ENCODE measurements at regions not wholly inside any gene's neighbourhood (a gene's known extent, or its start where the extent isn't known, plus 50 kb on each side); places are given as distances from the start of the nearest gene placed in this dataset.

- H4K20me1 ChIP-seq (ENCODE audit: low read depth, low read length), result no peaks in the 10 kb centered on the region
- no peak overlapping the region for H3K27ac ChIP-seq (ENCODE audit: low read depth, low read length)
- TF ChIP-seq CTCF (IDR thresholded peaks at IDR 0.05; ENCODE audit: insufficient read depth, low read length, poor library complexity, severe bottlenecking) (no peak), EZH2phosphoT487 (conservative IDR thresholded peaks at IDR 0.05; ENCODE audit: low read length) (no peak)
- H3K4me2 ChIP-seq (ENCODE audit: low read depth, low read length, poor library complexity, severe bottlenecking), result no peak overlapping the region
- no peaks in the 10 kb centered on the region for H3K27me3 ChIP-seq (ENCODE audit: low read length)
- H3K79me2 ChIP-seq (ENCODE audit: insufficient read depth, low read length), result no peaks in the 10 kb centered on the region
- no peak overlapping the region for H2AFZ ChIP-seq (ENCODE audit: low read depth, low read length, severe bottlenecking)
- no peaks in the 10 kb centered on the region for H3K36me3 ChIP-seq (ENCODE audit: low read length)
- no peak overlapping the region for H3K9ac ChIP-seq (ENCODE audit: low read length)
- no peak overlapping the region for H3K4me3 ChIP-seq (ENCODE audit: insufficient read depth, low read length, poor library complexity, severe bottlenecking)
- no peaks in the 10 kb centered on the region for H3F3A ChIP-seq (ENCODE audit: insufficient read depth)
- no peaks in the 10 kb centered on the region for H3K9me3 ChIP-seq (ENCODE audit: insufficient read depth, low read length)
- H3K9me2 ChIP-seq (replicated peaks; ENCODE audit: insufficient read depth, low read length), result no peaks in the 10 kb centered on the region
Measured at GRCh38 chr12:24424889-24425600, 475.6 kb upstream of the SOX5 start.

- no peaks in the 10 kb centered on the region for H3K36me3 ChIP-seq (ENCODE audit: low read length)
- TF ChIP-seq CTCF (IDR thresholded peaks at IDR 0.05; ENCODE audit: insufficient read depth, low read length, poor library complexity, severe bottlenecking) (no peak), EZH2phosphoT487 (conservative IDR thresholded peaks at IDR 0.05; ENCODE audit: low read length) (no peak)
- H3K9me3 ChIP-seq (ENCODE audit: insufficient read depth, low read length), result no peaks in the 10 kb centered on the region
- H2AFZ ChIP-seq (ENCODE audit: low read depth, low read length, severe bottlenecking), result no peak overlapping the region
- H3K27ac ChIP-seq (ENCODE audit: low read depth, low read length), result no peak overlapping the region
- no peak overlapping the region for H3K4me2 ChIP-seq (ENCODE audit: low read depth, low read length, poor library complexity, severe bottlenecking)
- H3K9ac ChIP-seq (ENCODE audit: low read length), result no peak overlapping the region
- H3K9me2 ChIP-seq (replicated peaks; ENCODE audit: insufficient read depth, low read length), result no peaks in the 10 kb centered on the region
- H3F3A ChIP-seq (ENCODE audit: insufficient read depth), result no peaks in the 10 kb centered on the region
- no peaks in the 10 kb centered on the region for H3K79me2 ChIP-seq (ENCODE audit: insufficient read depth, low read length)
- no peak overlapping the region for H3K4me3 ChIP-seq (ENCODE audit: insufficient read depth, low read length, poor library complexity, severe bottlenecking)
- no peaks in the 10 kb centered on the region for H3K27me3 ChIP-seq (ENCODE audit: low read length)
- H4K20me1 ChIP-seq (ENCODE audit: low read depth, low read length), result no peaks in the 10 kb centered on the region
Measured at GRCh38 chr12:24424376-24424775, 474.9 kb upstream of the SOX5 start.

GRCh38 chr12:24423611-24424010, 474.1 kb upstream of the SOX5 start:
- no peaks in the 10 kb centered on the region for H4K20me1 ChIP-seq (ENCODE audit: low read depth, low read length)
- no peaks in the 10 kb centered on the region for H3K27me3 ChIP-seq (ENCODE audit: low read length)
- no peak for TF ChIP-seq EZH2phosphoT487 (conservative IDR thresholded peaks at IDR 0.05; ENCODE audit: low read length)
- TF ChIP-seq CTCF (IDR thresholded peaks at IDR 0.05; ENCODE audit: insufficient read depth, low read length, poor library complexity, severe bottlenecking), result no peak
- no peak overlapping the region for H3K27ac ChIP-seq (ENCODE audit: low read depth, low read length)
- no peak overlapping the region for H2AFZ ChIP-seq (ENCODE audit: low read depth, low read length, severe bottlenecking)
- no peaks in the 10 kb centered on the region for H3K9me2 ChIP-seq (replicated peaks; ENCODE audit: insufficient read depth, low read length)
- H3K9ac ChIP-seq (ENCODE audit: low read length), result no peak overlapping the region
- H3K36me3 ChIP-seq (ENCODE audit: low read length), result no peaks in the 10 kb centered on the region
- H3K4me3 ChIP-seq (ENCODE audit: insufficient read depth, low read length, poor library complexity, severe bottlenecking), result no peak overlapping the region
- H3K9me3 ChIP-seq (ENCODE audit: insufficient read depth, low read length), result no peaks in the 10 kb centered on the region
- H3K4me2 ChIP-seq (ENCODE audit: low read depth, low read length, poor library complexity, severe bottlenecking), result no peak overlapping the region
- H3F3A ChIP-seq (ENCODE audit: insufficient read depth), result no peaks in the 10 kb centered on the region
- H3K79me2 ChIP-seq (ENCODE audit: insufficient read depth, low read length), result no peaks in the 10 kb centered on the region
